ENCODE measurements at regions not wholly inside any gene's neighbourhood (a gene's known extent, or its start where the extent isn't known, plus 50 kb on each side); places are given as distances from the start of the nearest gene placed in this dataset.

GRCh38 chr22:23409976-23410375, 170.1 kb downstream of the IGLL1 start (continued):
- TF ChIP-seq ZNF629 (CRISPR knock-in tag; conservative IDR thresholded peaks at IDR 0.05) = no peak
- TF ChIP-seq ZNF703 (CRISPR knock-in tag; IDR thresholded peaks at IDR 0.05; ENCODE audit: borderline replicate concordance) = no peak
- TF ChIP-seq TFAP4 (IDR thresholded peaks at IDR 0.05; ENCODE audit: borderline replicate concordance, low read depth) = no peak
- TF ChIP-seq ZBTB3 (CRISPR knock-in tag; IDR thresholded peaks at IDR 0.05; ENCODE audit: borderline replicate concordance, low read depth) = no peak
- TF ChIP-seq ZSCAN21 (CRISPR knock-in tag; IDR thresholded peaks at IDR 0.05; ENCODE audit: borderline replicate concordance) = no peak
- no peak for TF ChIP-seq NPAS2 (CRISPR knock-in tag; IDR thresholded peaks at IDR 0.05; ENCODE audit: borderline replicate concordance)
- TF ChIP-seq PLSCR1 (CRISPR knock-in tag; IDR thresholded peaks at IDR 0.05; ENCODE audit: borderline replicate concordance) = no peak
- no peak for TF ChIP-seq REL (CRISPR knock-in tag; conservative IDR thresholded peaks at IDR 0.05)
- no peak for TF ChIP-seq DNMT1 (CRISPR knock-in tag; IDR thresholded peaks at IDR 0.05)
- TF ChIP-seq ZNF616 (CRISPR knock-in tag; IDR thresholded peaks at IDR 0.05; ENCODE audit: low read depth) = no peak

GRCh38 chr22:23408321-23408720, 171.8 kb downstream of the IGLL1 start:
- in situ Hi-C loops (cut with HindIII; ENCODE audit: extremely low pct_ligation_motif_present, low pct_unique_long_range_greater_than_20kb) = no loop called here
- Histone ChIP-seq H3K4me1 (ENCODE audit: insufficient read depth, low read length) (peaks cover 2% of the 10 kb centered on the region), H4K20me1 (ENCODE audit: insufficient read depth, low read length) (no peaks in the 10 kb centered on the region), H3K27me3 (ENCODE audit: control insufficient read depth in 1 of 2, insufficient read depth in 2 of 2, low read length in 2 of 2) (peaks cover 0 to 15% of the 10 kb centered on the region in 2 experiments; a peak in 2 of 5 replicates), H3K9ac (ENCODE audit: insufficient read depth, low read depth, low read length) (no peak overlapping the region), H3K4me2 (ENCODE audit: low read depth, low read length) (no peak overlapping the region), H3K79me2 (ENCODE audit: insufficient read depth, low read length) (no peaks in the 10 kb centered on the region), H2AFZ (ENCODE audit: low read length) (no peak overlapping the region), H3K36me3 (replicated peaks in 1 of 2; ENCODE audit: control insufficient read depth in 1 of 2, insufficient read depth in 2 of 2, low read length in 2 of 2) (no peaks in the 10 kb centered on the region), H3K4me3 (replicated peaks in 1 of 3; ENCODE audit: insufficient read depth in 1 of 3, low read depth in 2 of 3, low read length in 3 of 3) (no peak overlapping the region), H3K27ac (ENCODE audit: extremely low read length, insufficient read depth, low read length) (no peak overlapping the region), H3K9me3 (ENCODE audit: low read length) (no peaks in the 10 kb centered on the region)
- ATAC-seq = no peak
- no peak for FAIRE-seq
- ChIA-PET POLR2A (no interaction called here), CTCF (ENCODE audit: low intra/inter-chr PET ratio, low total read pairs) (no interaction called here)
- TF ChIP-seq ZKSCAN5 (CRISPR knock-in tag; IDR thresholded peaks at IDR 0.05) (no peak), MBD4 (IDR thresholded peaks at IDR 0.05; ENCODE audit: borderline replicate concordance, low read length) (no peak), CCDC6 (CRISPR knock-in tag; IDR thresholded peaks at IDR 0.05) (no peak), UBTF (CRISPR knock-in tag; IDR thresholded peaks at IDR 0.05) (no peak), TP53 (CRISPR knock-in tag; conservative IDR thresholded peaks at IDR 0.05) (no peak), CCAR2 (optimal IDR thresholded peaks at IDR 0.05; ENCODE audit: low read depth, low read length) (no peak), ZNF773 (CRISPR knock-in tag; IDR thresholded peaks at IDR 0.05; ENCODE audit: borderline replicate concordance) (no peak), RFXANK (CRISPR knock-in tag; IDR thresholded peaks at IDR 0.05) (no peak), ZBTB21 (CRISPR knock-in tag; IDR thresholded peaks at IDR 0.05) (no peak), BHLHE40 (IDR thresholded peaks at IDR 0.05; ENCODE audit: low read length) (no peak)
- DNase-seq (ENCODE audit: low spot score) = no peak
- intact Hi-C loops (cut with micrococcal nuclease; ENCODE audit: unreplicated experiment) = no loop called here
- WGBS (ENCODE audit: low lambda C conversion rate) = 3% methylated on average over 2 of the region's 2 CpGs
- no TSS peak for BruUV-seq (replicated peaks)
